ENCODE measurements at regions not wholly inside any gene's neighbourhood (a gene's known extent, or its start where the extent isn't known, plus 50 kb on each side); places are given as distances from the start of the nearest gene placed in this dataset.

GRCh38 chr5:124182133-124182532 lies 564.3 kb downstream of the ZNF608 start:
- TF ChIP-seq ZNF670 (tag by site-specific recombination; IDR thresholded peaks at IDR 0.05; ENCODE audit: low read depth): no peak
- TF ChIP-seq ELK4 (IDR thresholded peaks at IDR 0.05; ENCODE audit: borderline replicate concordance, low read depth, low read length): no peak
- TF ChIP-seq REST (tag by site-specific recombination; IDR thresholded peaks at IDR 0.05): no peak
- no peak for TF ChIP-seq ZNF777 (tag by site-specific recombination; IDR thresholded peaks at IDR 0.05; ENCODE audit: borderline replicate concordance)
- no peak for TF ChIP-seq ZNF18 (tag by site-specific recombination; IDR thresholded peaks at IDR 0.05)
- TF ChIP-seq HIC1 (tag by site-specific recombination; IDR thresholded peaks at IDR 0.05): no peak

All from HEK293 (cell line).